Neural cell (in vitro differentiated cells): ENCODE measurements at regions not wholly inside any gene's neighbourhood (a gene's known extent, or its start where the extent isn't known, plus 50 kb on each side); places are given as distances from the start of the nearest gene placed in this dataset.

ENCODE experiments used
- EP300 ChIP-seq: fragments of 450-650 bp; conservative IDR thresholded peaks from 2 replicates; pipeline ENCODE4 v1.6.1; 2014; ENCODE audit warnings: antibody characterized with exemption, mild to moderate bottlenecking, moderate library complexity; ENCODE audit not compliant: poor library complexity, severe bottlenecking
- EZH2 ChIP-seq: fragments of 200-600, 300-800 bp; shearing (Covaris generic), sonication (generic); IDR thresholded peaks from 2 replicates; pipeline ENCODE4 v1.6.1; 2014; ENCODE audit warnings: antibody characterized with exemption, low read length, borderline replicate concordance, mild to moderate bottlenecking; ENCODE audit not compliant: insufficient read depth, poor library complexity, severe bottlenecking
- POLR2AphosphoS5 ChIP-seq: IDR thresholded peaks from 2 replicates; pipeline ENCODE4 v1.6.1; 2012
- RAD21 ChIP-seq: fragments of 450-650 bp; conservative IDR thresholded peaks from 2 replicates; pipeline ENCODE4 v1.6.1; 2014; ENCODE audit warnings: antibody characterized with exemption, mild to moderate bottlenecking, moderate library complexity
- SMC3 ChIP-seq: fragments of 450-650 bp; conservative IDR thresholded peaks from 2 replicates; pipeline ENCODE4 v1.6.1; 2014; ENCODE audit warnings: antibody characterized with exemption, mild to moderate bottlenecking, moderate library complexity; ENCODE audit not compliant: poor library complexity
- TAF1 ChIP-seq: IDR thresholded peaks from 2 replicates; pipeline ENCODE4 v1.6.1; 2012; ENCODE audit warnings: low read depth
- TF ChIP-seq, protein P1 (sequence below): fragments of 450-650 bp; IDR thresholded peaks from 2 replicates; pipeline ENCODE4 v1.5.1; 2014; ENCODE audit warnings: antibody characterized with exemption, mild to moderate bottlenecking, moderate library complexity; ENCODE audit not compliant: poor library complexity, severe bottlenecking
- TF ChIP-seq, protein P2 (sequence below): IDR thresholded peaks from 2 replicates; pipeline ENCODE4 v1.6.1; 2012; ENCODE audit warnings: borderline replicate concordance

DNA sequence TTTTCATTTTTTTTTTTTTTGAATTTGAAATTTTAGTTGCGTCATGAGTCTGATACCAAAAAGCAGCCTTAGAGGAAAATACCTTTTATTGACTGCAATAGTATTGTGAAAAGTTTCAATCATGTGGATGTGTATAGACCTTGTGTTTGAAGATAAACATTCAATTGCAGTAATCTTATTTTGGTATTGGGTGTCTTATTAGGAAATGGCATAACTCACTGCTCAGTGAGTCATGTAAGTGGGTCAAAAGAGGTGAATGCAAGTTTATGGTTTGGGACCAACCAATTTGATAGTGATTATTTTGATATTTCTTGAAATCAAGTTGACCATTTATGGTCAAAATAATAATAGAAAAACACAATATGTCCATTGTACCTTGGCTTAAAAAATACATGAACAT is 627.8 kb upstream of the SLIT2 start:
- TF ChIP-seq, protein P1, sequence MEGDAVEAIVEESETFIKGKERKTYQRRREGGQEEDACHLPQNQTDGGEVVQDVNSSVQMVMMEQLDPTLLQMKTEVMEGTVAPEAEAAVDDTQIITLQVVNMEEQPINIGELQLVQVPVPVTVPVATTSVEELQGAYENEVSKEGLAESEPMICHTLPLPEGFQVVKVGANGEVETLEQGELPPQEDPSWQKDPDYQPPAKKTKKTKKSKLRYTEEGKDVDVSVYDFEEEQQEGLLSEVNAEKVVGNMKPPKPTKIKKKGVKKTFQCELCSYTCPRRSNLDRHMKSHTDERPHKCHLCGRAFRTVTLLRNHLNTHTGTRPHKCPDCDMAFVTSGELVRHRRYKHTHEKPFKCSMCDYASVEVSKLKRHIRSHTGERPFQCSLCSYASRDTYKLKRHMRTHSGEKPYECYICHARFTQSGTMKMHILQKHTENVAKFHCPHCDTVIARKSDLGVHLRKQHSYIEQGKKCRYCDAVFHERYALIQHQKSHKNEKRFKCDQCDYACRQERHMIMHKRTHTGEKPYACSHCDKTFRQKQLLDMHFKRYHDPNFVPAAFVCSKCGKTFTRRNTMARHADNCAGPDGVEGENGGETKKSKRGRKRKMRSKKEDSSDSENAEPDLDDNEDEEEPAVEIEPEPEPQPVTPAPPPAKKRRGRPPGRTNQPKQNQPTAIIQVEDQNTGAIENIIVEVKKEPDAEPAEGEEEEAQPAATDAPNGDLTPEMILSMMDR = no peak
- TF ChIP-seq POLR2AphosphoS5 = no peak
- TF ChIP-seq SMC3 = no peak
- TF ChIP-seq, protein P2, sequence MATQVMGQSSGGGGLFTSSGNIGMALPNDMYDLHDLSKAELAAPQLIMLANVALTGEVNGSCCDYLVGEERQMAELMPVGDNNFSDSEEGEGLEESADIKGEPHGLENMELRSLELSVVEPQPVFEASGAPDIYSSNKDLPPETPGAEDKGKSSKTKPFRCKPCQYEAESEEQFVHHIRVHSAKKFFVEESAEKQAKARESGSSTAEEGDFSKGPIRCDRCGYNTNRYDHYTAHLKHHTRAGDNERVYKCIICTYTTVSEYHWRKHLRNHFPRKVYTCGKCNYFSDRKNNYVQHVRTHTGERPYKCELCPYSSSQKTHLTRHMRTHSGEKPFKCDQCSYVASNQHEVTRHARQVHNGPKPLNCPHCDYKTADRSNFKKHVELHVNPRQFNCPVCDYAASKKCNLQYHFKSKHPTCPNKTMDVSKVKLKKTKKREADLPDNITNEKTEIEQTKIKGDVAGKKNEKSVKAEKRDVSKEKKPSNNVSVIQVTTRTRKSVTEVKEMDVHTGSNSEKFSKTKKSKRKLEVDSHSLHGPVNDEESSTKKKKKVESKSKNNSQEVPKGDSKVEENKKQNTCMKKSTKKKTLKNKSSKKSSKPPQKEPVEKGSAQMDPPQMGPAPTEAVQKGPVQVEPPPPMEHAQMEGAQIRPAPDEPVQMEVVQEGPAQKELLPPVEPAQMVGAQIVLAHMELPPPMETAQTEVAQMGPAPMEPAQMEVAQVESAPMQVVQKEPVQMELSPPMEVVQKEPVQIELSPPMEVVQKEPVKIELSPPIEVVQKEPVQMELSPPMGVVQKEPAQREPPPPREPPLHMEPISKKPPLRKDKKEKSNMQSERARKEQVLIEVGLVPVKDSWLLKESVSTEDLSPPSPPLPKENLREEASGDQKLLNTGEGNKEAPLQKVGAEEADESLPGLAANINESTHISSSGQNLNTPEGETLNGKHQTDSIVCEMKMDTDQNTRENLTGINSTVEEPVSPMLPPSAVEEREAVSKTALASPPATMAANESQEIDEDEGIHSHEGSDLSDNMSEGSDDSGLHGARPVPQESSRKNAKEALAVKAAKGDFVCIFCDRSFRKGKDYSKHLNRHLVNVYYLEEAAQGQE = no peak
- no peak for TF ChIP-seq EZH2
- TF ChIP-seq EP300 = no peak
- TF ChIP-seq RAD21 = no peak
- TF ChIP-seq TAF1 = no peak
